HepG2 (cell line): ENCODE measurements at regions not wholly inside any gene's neighbourhood (a gene's known extent, or its start where the extent isn't known, plus 50 kb on each side); places are given as distances from the start of the nearest gene placed in this dataset.

ENCODE experiments used
- CTCF ChIP-seq: sonication (generic); formaldehyde crosslinking; IDR thresholded peaks from 2 replicates; pipeline ENCODE4 v1.5.0; 2020; ENCODE audit warnings: mild to moderate bottlenecking, missing genetic modification reagents, moderate library complexity
- FOXM1 ChIP-seq: sonication (generic); formaldehyde crosslinking; IDR thresholded peaks from 2 replicates; pipeline ENCODE4 v1.5.0; 2020; ENCODE audit warnings: missing genetic modification reagents
- HOXA7 ChIP-seq: sonication (generic); formaldehyde crosslinking; IDR thresholded peaks from 2 replicates; pipeline ENCODE4 v1.8.1; 2022; ENCODE audit warnings: mild to moderate bottlenecking, missing genetic modification reagents, moderate library complexity
- KAT7 ChIP-seq: IDR thresholded peaks from 2 replicates; pipeline ENCODE4 v1.6.1; 2018; ENCODE audit warnings: borderline replicate concordance, missing compliant biosample characterization
- POLR2A ChIP-seq, 2 experiments: IDR thresholded peaks; 2 replicates each; pipeline ENCODE4 v1.6.1; 2011; ENCODE audit warnings: low read depth in 2 of 2, low read length in 2 of 2, mild to moderate bottlenecking in 1 of 2, moderate library complexity in 1 of 2; ENCODE audit not compliant: insufficient read depth in 1 of 2

GRCh38 chr6:169130113-169130512 lies 123.5 kb downstream of the THBS2 start:
- TF ChIP-seq POLR2A (IDR thresholded peaks at IDR 0.05; ENCODE audit: insufficient read depth in 1 of 2, low read depth in 2 of 2, low read length in 2 of 2) (no peak), CTCF (no peak), KAT7 (CRISPR knock-in tag) (no peak), HOXA7 (CRISPR knock-in tag) (no peak), FOXM1 (CRISPR knock-in tag) (no peak)
